Stomach (tissue), 4 donors: ENCODE measurements at regions not wholly inside any gene's neighbourhood (a gene's known extent, or its start where the extent isn't known, plus 50 kb on each side); places are given as distances from the start of the nearest gene placed in this dataset.

Source experiments
- EP300 ChIP-seq: sonication (generic); formaldehyde crosslinking; IDR thresholded peaks from one replicate; pipeline ENCODE4 v1.6.1; 2017; ENCODE audit warnings: antibody characterized with exemption
- POLR2A ChIP-seq, 4 donors: fragments of 450-650 bp; IDR thresholded peaks; one replicate each; pipeline ENCODE4 v1.6.1; 2016; ENCODE audit warnings: antibody characterized with exemption in 4 of 4, control low read depth in 2 of 4, mild to moderate bottlenecking in 1 of 4, moderate library complexity in 1 of 4
- POLR2AphosphoS5 ChIP-seq, 3 donors: sonication (generic); formaldehyde crosslinking; IDR thresholded peaks; one replicate each; pipeline ENCODE4 v1.6.1; 2016; ENCODE audit warnings: antibody characterized with exemption in 3 of 3
- TF ChIP-seq, protein P1 (sequence below), 7 experiments: fragments of 450-650 bp in 4 of 7; fragments of 200-600 bp in 3 of 7; sonication (generic) in 3 of 7; IDR thresholded peaks; one replicate each; pipeline ENCODE4 v1.5.1; 2016 to 2019; ENCODE audit warnings: antibody characterized with exemption in 7 of 7, control low read depth in 2 of 7, mild to moderate bottlenecking in 1 of 7

DNA sequence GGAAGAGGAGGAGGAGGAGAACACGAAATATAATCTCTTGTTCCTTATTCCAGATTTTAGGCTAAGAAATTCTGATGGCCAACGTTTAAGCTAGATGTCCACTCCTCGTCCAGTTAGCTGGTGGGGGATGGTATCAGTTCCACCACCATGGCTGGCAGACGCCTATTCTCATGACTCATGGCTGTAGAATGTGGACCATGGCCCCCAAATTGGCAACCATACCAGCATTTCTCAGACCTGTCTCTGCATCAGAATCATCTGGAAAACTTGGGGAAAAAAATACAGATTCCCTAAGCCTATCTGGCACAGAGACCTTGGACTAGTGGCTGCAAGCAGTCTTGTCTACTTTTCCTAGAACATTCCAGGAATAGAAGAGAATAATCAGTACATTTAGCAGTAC lies 267.7 kb upstream of the SIX2 start:
- TF ChIP-seq POLR2A (IDR thresholded peaks at IDR 0.05): no peak
- TF ChIP-seq, protein P1, sequence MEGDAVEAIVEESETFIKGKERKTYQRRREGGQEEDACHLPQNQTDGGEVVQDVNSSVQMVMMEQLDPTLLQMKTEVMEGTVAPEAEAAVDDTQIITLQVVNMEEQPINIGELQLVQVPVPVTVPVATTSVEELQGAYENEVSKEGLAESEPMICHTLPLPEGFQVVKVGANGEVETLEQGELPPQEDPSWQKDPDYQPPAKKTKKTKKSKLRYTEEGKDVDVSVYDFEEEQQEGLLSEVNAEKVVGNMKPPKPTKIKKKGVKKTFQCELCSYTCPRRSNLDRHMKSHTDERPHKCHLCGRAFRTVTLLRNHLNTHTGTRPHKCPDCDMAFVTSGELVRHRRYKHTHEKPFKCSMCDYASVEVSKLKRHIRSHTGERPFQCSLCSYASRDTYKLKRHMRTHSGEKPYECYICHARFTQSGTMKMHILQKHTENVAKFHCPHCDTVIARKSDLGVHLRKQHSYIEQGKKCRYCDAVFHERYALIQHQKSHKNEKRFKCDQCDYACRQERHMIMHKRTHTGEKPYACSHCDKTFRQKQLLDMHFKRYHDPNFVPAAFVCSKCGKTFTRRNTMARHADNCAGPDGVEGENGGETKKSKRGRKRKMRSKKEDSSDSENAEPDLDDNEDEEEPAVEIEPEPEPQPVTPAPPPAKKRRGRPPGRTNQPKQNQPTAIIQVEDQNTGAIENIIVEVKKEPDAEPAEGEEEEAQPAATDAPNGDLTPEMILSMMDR (IDR thresholded peaks at IDR 0.05): no peak
- no peak for TF ChIP-seq POLR2AphosphoS5 (IDR thresholded peaks at IDR 0.05)
- no peak for TF ChIP-seq EP300
